A673 (cell line): ENCODE measurements at regions not wholly inside any gene's neighbourhood (a gene's known extent, or its start where the extent isn't known, plus 50 kb on each side); places are given as distances from the start of the nearest gene placed in this dataset.

Experiments
- BruUV-seq: library from RNA; stranded (reverse); fragments of 400-500 nt; replicated peaks from 2 replicates; lab custom pipeline; 2021; lab: Mats Ljungman, UMichigan
- CTCF ChIA-PET: fragments of 300-600 bp; sonication (Branson Sonifier 250); formaldehyde crosslinking; loops from one replicate; lab custom pipeline; 2022; ENCODE audit warnings: antibody characterized with exemption; lab: Charles Lee
- POLR2A ChIA-PET: fragments of 300-600 bp; sonication (Branson Sonifier 250); formaldehyde crosslinking; loops from one replicate; lab custom pipeline; 2022; ENCODE audit warnings: antibody characterized with exemption; ENCODE audit not compliant: low non-redundant PET; lab: Charles Lee
- DNase-seq: peaks from one replicate; pipeline ENCODE4 v3.0.0-alpha.2; 2015; ENCODE audit warnings: low spot score
- H3K27ac ChIP-seq: fragments of 200-600 bp; sonication (generic); 2 replicates; pipeline ENCODE4 v1.5.1; 2016; ENCODE audit warnings: mixed run types, low read depth, mild to moderate bottlenecking, mixed read lengths, antibody characterized with exemption, low read length; ENCODE audit not compliant: poor library complexity, severe bottlenecking
- H3K27me3 ChIP-seq: fragments of 200-600 bp; sonication (generic); replicated peaks from 2 replicates; pipeline ENCODE4 v1.6.1; 2017; ENCODE audit warnings: mixed run types, low read depth, mild to moderate bottlenecking, mixed read lengths, antibody characterized with exemption, low read length; ENCODE audit not compliant: insufficient read depth, poor library complexity
- H3K36me3 ChIP-seq: fragments of 200-600 bp; sonication (generic); 2 replicates; pipeline ENCODE4 v1.6.1; 2016; ENCODE audit warnings: mixed run types, mild to moderate bottlenecking, mixed read lengths, antibody characterized with exemption, low read length; ENCODE audit not compliant: insufficient read depth, poor library complexity, severe bottlenecking
- H3K4me1 ChIP-seq: fragments of 200-600 bp; sonication (generic); 2 replicates; pipeline ENCODE4 v1.6.1; 2017; ENCODE audit warnings: mixed run types, mild to moderate bottlenecking, mixed read lengths, antibody characterized with exemption, low read length; ENCODE audit not compliant: insufficient read depth, poor library complexity, severe bottlenecking
- H3K4me3 ChIP-seq: fragments of 200-600 bp; sonication (generic); 2 replicates; pipeline ENCODE4 v1.5.1; 2016; ENCODE audit warnings: low read depth, mixed run types, mild to moderate bottlenecking, mixed read lengths, low read length; ENCODE audit not compliant: poor library complexity, severe bottlenecking
- H3K9me3 ChIP-seq: fragments of 200-600 bp; sonication (generic); 2 replicates; pipeline ENCODE4 v1.6.1; 2016; ENCODE audit warnings: mixed run types, low read depth, mild to moderate bottlenecking, mixed read lengths, antibody characterized with exemption, low read length; ENCODE audit not compliant: poor library complexity, severe bottlenecking
- CTCF ChIP-seq: fragments of 300-800, 200-600 bp; sonication (generic); conservative IDR thresholded peaks from 2 replicates; pipeline ENCODE4 v1.5.1; 2017; ENCODE audit warnings: low read depth, mild to moderate bottlenecking, antibody characterized with exemption, low read length, moderate library complexity, mixed read lengths
- EZH2 ChIP-seq: fragments of 200-600 bp; sonication (generic); IDR thresholded peaks from 2 replicates; pipeline ENCODE4 v1.6.1; 2017; ENCODE audit warnings: borderline replicate concordance, low read depth, mild to moderate bottlenecking, mixed read lengths, antibody characterized with exemption, low read length; ENCODE audit not compliant: poor library complexity, severe bottlenecking
- intact Hi-C: fragments of 100-400 bp; cut with micrococcal nuclease; formaldehyde crosslinking; loops from one replicate; pipeline ENCODE4 v1.10.0; 2022; ENCODE audit not compliant: unreplicated experiment

- Histone ChIP-seq H3K4me1 (no peaks in the 10 kb centered on the region), H3K27ac (no peak overlapping the region), H3K27me3 (peaks cover 6% of the 10 kb centered on the region), H3K9me3 (no peaks in the 10 kb centered on the region), H3K4me3 (no peak overlapping the region), H3K36me3 (no peaks in the 10 kb centered on the region)
- ChIA-PET POLR2A (no interaction called here), CTCF (no interaction called here)
- TF ChIP-seq CTCF = no peak
- TF ChIP-seq EZH2 = no peak
- BruUV-seq = no TSS peak
- intact Hi-C loops = no loop called here
- no peak for DNase-seq
Measured at GRCh38 chr1:29753771-29754572, 517.6 kb downstream of the PTPRU start.

GRCh38 chr1:29753244-29753643 lies 516.9 kb downstream of the PTPRU start:
- Histone ChIP-seq H3K27ac (no peak overlapping the region), H3K4me3 (no peak overlapping the region), H3K27me3 (peaks cover 6% of the 10 kb centered on the region), H3K4me1 (no peaks in the 10 kb centered on the region), H3K36me3 (no peaks in the 10 kb centered on the region), H3K9me3 (no peaks in the 10 kb centered on the region)
- ChIA-PET CTCF (no interaction called here), POLR2A (no interaction called here)
- intact Hi-C loops = no loop called here
- BruUV-seq = no TSS peak
- DNase-seq = no peak
- TF ChIP-seq EZH2 = no peak
- no peak for TF ChIP-seq CTCF

GRCh38 chr1:29752141-29752540 lies 515.8 kb downstream of the PTPRU start:
- Histone ChIP-seq H3K4me3 (no peak overlapping the region), H3K9me3 (no peaks in the 10 kb centered on the region), H3K4me1 (no peaks in the 10 kb centered on the region), H3K36me3 (no peaks in the 10 kb centered on the region), H3K27me3 (peaks cover 6% of the 10 kb centered on the region), H3K27ac (no peak overlapping the region)
- CTCF ChIA-PET = no interaction called here
- no TSS peak for BruUV-seq
- TF ChIP-seq EZH2 = no peak
- TF ChIP-seq CTCF = no peak
- POLR2A ChIA-PET = interaction anchor here (0.5 kb wide), 1 partner anchor 1583 kb away, joined by 7 read pairs; no protein-coding TSS in a partner anchor
- intact Hi-C loops = no loop called here
- peak; percentile 18 for DNase-seq
